Thoracic aorta (tissue), 2 donors: ENCODE measurements at regions not wholly inside any gene's neighbourhood (a gene's known extent, or its start where the extent isn't known, plus 50 kb on each side); places are given as distances from the start of the nearest gene placed in this dataset.

Experiments
- ATAC-seq: fragments of 150-250 bp; one replicate; pipeline ENCODE4 v1.8.0; 2017; ENCODE audit warnings: low read depth; ENCODE audit not compliant: insufficient number of reproducible peaks, low FRiP score
- DNase-seq: peaks from one replicate; pipeline ENCODE4 v3.0.0-alpha.2; 2020; ENCODE audit warnings: low spot score
- H3K27ac ChIP-seq, 2 donors: fragments of 200-600 bp; sonication (generic); 1 replicate in 1 of 2; 2 replicates in 1 of 2; pipeline ENCODE4 v1.5.1; 2016; ENCODE audit warnings: mild to moderate bottlenecking in 2 of 2, moderate library complexity in 2 of 2
- H3K27me3 ChIP-seq: fragments of 200-600 bp; sonication (generic); replicated peaks from 2 replicates; pipeline ENCODE4 v1.6.0; 2016; ENCODE audit warnings: mild to moderate bottlenecking; ENCODE audit not compliant: insufficient read depth
- H3K36me3 ChIP-seq: fragments of 200-600 bp; sonication (generic); one replicate; pipeline ENCODE4 v1.5.1; 2016
- H3K4me1 ChIP-seq, 2 donors: fragments of 200-600 bp; sonication (generic); 1 replicate in 1 of 2; 2 replicates in 1 of 2; pipeline versions ENCODE4 v1.5.1 to v1.6.0; 2016; ENCODE audit warnings: low read depth in 2 of 2, mild to moderate bottlenecking in 1 of 2; ENCODE audit not compliant: control insufficient read depth in 1 of 2
- H3K4me3 ChIP-seq: fragments of 200-600 bp; sonication (generic); 2 replicates; pipeline ENCODE4 v1.5.1; 2016; ENCODE audit warnings: mild to moderate bottlenecking
- H3K9me3 ChIP-seq: fragments of 200-600 bp; sonication (generic); 2 replicates; pipeline ENCODE4 v1.5.1; 2016
- TF ChIP-seq, protein P1 (sequence below): fragments of 200-600 bp; sonication (generic); IDR thresholded peaks from one replicate; pipeline ENCODE4 v1.5.1; 2019; ENCODE audit warnings: antibody characterized with exemption

DNA sequence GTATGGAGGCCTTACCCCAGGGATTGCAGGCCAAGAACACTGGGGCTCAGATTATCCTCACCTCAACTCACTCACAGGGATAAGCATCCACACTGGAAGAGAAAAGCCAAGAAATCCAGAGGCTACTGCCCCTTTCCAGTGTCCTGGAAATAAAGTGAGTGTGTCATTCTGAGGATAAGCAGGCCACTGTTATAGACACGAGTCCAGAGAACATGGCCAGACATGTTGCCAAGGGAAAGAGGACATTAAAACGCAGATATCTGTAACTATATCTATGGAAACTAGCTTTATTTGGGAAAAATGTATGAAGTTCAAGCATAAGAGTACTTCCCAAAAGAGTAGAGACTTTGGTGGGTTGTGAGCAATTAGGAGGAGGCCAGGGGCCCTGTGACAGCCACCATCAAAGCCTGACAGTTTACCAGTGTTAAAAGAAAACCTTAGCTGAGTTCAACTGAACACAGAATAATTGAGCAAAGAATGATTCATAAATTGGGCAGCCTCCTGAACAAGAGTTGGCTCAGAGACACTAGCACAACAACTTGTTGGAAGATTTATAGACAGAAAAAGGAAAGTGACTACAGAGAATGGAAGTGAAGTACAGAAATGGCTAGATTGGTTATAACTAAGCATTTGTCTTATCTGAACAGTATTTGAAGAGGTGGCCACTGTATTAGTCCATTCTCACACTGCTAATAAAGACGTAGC lies 1222.2 kb downstream of the STIM2 start:
- no peaks in the 10 kb centered on the region for H3K36me3 ChIP-seq
- no peaks in the 10 kb centered on the region for H3K9me3 ChIP-seq
- no peaks in the 10 kb centered on the region for H3K4me1 ChIP-seq
- H3K4me3 ChIP-seq = no peak overlapping the region
- no peak for ATAC-seq
- H3K27me3 ChIP-seq = no peaks in the 10 kb centered on the region
- H3K27ac ChIP-seq = no peak overlapping the region
- TF ChIP-seq, protein P1, sequence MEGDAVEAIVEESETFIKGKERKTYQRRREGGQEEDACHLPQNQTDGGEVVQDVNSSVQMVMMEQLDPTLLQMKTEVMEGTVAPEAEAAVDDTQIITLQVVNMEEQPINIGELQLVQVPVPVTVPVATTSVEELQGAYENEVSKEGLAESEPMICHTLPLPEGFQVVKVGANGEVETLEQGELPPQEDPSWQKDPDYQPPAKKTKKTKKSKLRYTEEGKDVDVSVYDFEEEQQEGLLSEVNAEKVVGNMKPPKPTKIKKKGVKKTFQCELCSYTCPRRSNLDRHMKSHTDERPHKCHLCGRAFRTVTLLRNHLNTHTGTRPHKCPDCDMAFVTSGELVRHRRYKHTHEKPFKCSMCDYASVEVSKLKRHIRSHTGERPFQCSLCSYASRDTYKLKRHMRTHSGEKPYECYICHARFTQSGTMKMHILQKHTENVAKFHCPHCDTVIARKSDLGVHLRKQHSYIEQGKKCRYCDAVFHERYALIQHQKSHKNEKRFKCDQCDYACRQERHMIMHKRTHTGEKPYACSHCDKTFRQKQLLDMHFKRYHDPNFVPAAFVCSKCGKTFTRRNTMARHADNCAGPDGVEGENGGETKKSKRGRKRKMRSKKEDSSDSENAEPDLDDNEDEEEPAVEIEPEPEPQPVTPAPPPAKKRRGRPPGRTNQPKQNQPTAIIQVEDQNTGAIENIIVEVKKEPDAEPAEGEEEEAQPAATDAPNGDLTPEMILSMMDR = no peak
- no peak for DNase-seq

- Histone ChIP-seq H3K27me3 (no peaks in the 10 kb centered on the region), H3K27ac (no peak overlapping the region), H3K4me3 (no peak overlapping the region), H3K4me1 (no peaks in the 10 kb centered on the region), H3K36me3 (no peaks in the 10 kb centered on the region), H3K9me3 (no peaks in the 10 kb centered on the region)
- TF ChIP-seq, protein P1 = no peak
- DNase-seq (no peak), ATAC-seq (no peak)
Measured at GRCh38 chr4:28092610-28093009, 1232.0 kb downstream of the STIM2 start.

GRCh38 chr4:28093071-28093470 lies 1232.4 kb downstream of the STIM2 start:
- no peak overlapping the region for H3K4me3 ChIP-seq
- no peaks in the 10 kb centered on the region for H3K36me3 ChIP-seq
- no peak overlapping the region for H3K27ac ChIP-seq
- no peaks in the 10 kb centered on the region for H3K9me3 ChIP-seq
- no peaks in the 10 kb centered on the region for H3K27me3 ChIP-seq
- TF ChIP-seq, protein P1 = no peak
- no peak for DNase-seq
- H3K4me1 ChIP-seq = no peaks in the 10 kb centered on the region
- ATAC-seq = no peak

DNA sequence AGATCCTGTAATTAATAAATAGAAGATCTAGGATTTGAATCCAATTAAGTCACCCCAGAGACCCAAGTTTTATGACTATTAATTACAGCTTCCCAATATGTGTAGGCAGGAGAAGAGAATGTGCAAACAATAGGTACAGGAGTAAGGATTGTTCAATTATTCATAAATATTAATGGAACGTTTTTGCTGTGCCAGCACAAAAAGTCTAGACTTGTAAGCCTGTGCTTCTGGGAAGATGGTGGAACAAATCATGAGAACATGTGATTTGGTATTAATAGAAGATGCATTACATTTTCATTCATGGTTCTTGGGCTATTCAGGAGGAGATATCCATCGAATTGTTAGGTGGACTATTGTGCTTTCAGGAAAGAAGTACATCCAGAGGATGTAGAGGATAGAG lies 1240.9 kb downstream of the STIM2 start:
- Histone ChIP-seq H3K9me3 (no peaks in the 10 kb centered on the region), H3K27ac (no peak overlapping the region), H3K4me1 (no peaks in the 10 kb centered on the region), H3K36me3 (no peaks in the 10 kb centered on the region), H3K27me3 (no peaks in the 10 kb centered on the region), H3K4me3 (no peak overlapping the region)
- ATAC-seq = no peak
- TF ChIP-seq, protein P1 = no peak
- no peak for DNase-seq

GRCh38 chr4:28105271-28105859 lies 1244.7 kb downstream of the STIM2 start:
- no peak for ATAC-seq
- H3K4me3 ChIP-seq = no peak overlapping the region

More at GRCh38 chr4:28105271-28105859, 1244.7 kb downstream of the STIM2 start:
- Histone ChIP-seq H3K27ac (no peak overlapping the region), H3K36me3 (no peaks in the 10 kb centered on the region), H3K9me3 (no peaks in the 10 kb centered on the region), H3K27me3 (no peaks in the 10 kb centered on the region), H3K4me1 (no peaks in the 10 kb centered on the region)
- TF ChIP-seq, protein P1 = no peak
- no peak for DNase-seq
